Left colon (tissue), 2 donors: ENCODE measurements at regions not wholly inside any gene's neighbourhood (a gene's known extent, or its start where the extent isn't known, plus 50 kb on each side); places are given as distances from the start of the nearest gene placed in this dataset.

Source experiments
- ATAC-seq: fragments of 200-7000 bp; cut with Tn5 transposase; one replicate; pipeline ENCODE4 v1.9.1; 2020; ENCODE audit warnings: mild to moderate bottlenecking, moderate library complexity
- DNase-seq, 2 donors: peaks; one replicate each; pipeline ENCODE4 v3.0.0-alpha.2; 2020
- intact Hi-C, 2 donors: fragments of 100-400 bp; cut with DNase I in 1 of 2; cut with micrococcal nuclease in 1 of 2; formaldehyde crosslinking; loops; one replicate each; pipeline versions ENCODE4 v1.11.2 to v1.14.0; 2022; cut with DNase I, micrococcal nuclease
- donor health status: DM: no; HTN: no; CAD: no.
- donor health status: DM: yes; HTN: yes; CAD: no.

DNA sequence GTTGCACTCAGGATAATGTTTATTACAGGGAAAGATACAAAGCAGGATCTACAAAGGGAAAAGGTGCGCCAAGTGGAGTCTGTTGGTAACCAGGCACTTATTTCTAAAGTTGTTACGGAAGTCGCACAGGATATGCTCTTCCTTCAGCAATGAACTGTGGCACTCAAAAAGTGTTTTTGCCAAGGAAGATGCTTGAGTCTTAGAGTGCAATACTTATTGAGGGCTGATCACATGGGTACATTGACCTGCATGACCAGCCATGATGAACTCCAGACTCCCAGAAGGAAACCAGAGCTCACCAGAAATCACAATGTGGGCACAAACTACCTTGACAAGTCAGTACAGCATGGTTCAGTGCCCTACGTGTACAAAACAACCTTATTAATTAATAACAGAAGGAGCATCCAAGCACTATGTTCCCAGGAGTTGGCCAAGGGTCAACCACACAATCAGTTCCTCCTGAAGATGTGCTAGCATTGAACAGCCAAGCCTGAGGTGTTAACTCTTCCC is 270.7 kb upstream of the TFAP2D start:
- DNase-seq, result no peak
- intact Hi-C loops, result no loop called here

GRCh38 chr6:50443144-50443543 is 270.2 kb upstream of the TFAP2D start:
- intact Hi-C loops, result no loop called here
- no peak for DNase-seq
- no peak for ATAC-seq

More for the DNA sequence above, 270.7 kb upstream of the TFAP2D start:
- ATAC-seq, result no peak

GRCh38 chr6:50449128-50449527 is 264.2 kb upstream of the TFAP2D start:
- ATAC-seq (no peak), DNase-seq (no peak)

GRCh38 chr6:50451826-50452400 is 261.4 kb upstream of the TFAP2D start:
- ATAC-seq, result no peak
- no peak for DNase-seq
- intact Hi-C loops, result no loop called here

More at GRCh38 chr6:50449128-50449527, 264.2 kb upstream of the TFAP2D start:
- intact Hi-C loops, result no loop called here

- intact Hi-C loops, result no loop called here
- DNase-seq, result no peak
Measured at GRCh38 chr6:50455029-50455428, 258.3 kb upstream of the TFAP2D start.

GRCh38 chr6:50457351-50457750 is 256.0 kb upstream of the TFAP2D start:
- DNase-seq, result no peak
- intact Hi-C loops, result no loop called here
- no peak for ATAC-seq

More at GRCh38 chr6:50455029-50455428, 258.3 kb upstream of the TFAP2D start:
- ATAC-seq, result no peak

- DNase-seq (no peak), ATAC-seq (no peak)
- intact Hi-C loops, result no loop called here
Measured at GRCh38 chr6:50461696-50462095, 251.6 kb upstream of the TFAP2D start.

- no peak for DNase-seq
- intact Hi-C loops, result no loop called here
- no peak for ATAC-seq
Measured at GRCh38 chr6:50463931-50464330, 249.4 kb upstream of the TFAP2D start.

DNA sequence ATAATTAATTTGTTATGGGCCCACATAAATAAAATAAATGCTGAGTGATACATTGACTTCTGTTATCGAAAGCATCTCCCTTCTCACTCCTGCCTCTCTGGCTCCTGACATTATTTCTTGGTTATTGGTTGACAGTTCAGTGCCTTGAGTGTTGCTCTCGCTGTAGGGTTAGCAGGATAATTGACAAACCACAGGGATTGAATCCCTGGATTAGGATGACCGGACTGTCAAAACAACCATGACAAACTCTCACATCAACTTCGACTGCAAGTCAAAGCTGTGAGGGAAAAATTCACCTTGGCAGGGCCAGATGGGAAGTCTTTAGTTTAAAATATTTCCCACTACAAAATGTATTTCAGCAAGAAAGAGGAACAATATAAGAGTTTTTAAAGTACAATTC is 245.4 kb upstream of the TFAP2D start:
- intact Hi-C loops, result no loop called here
- no peak for ATAC-seq

DNA sequence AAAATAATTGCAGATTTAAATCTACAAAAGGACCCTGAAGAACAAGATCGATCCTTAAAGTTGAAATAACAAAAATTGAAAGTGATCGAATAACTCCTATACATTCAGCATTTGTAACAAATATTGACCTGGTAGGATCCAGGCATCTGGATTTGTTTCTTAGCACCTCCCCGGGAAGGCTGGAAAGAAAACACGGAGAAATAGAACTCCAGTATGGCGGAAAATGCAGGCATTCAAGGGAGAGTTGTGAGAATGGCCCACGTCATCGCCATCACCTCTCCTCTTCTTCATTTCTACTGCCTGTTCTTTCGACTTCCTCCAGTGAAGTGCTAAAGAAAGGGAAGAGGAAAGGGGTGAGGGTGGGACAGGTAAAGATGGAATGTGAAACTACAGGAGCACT is 242.3 kb upstream of the TFAP2D start:
- DNase-seq (no peak), ATAC-seq (no peak)
- intact Hi-C loops, result no loop called here

More for the DNA sequence above, 245.4 kb upstream of the TFAP2D start:
- DNase-seq, result no peak

DNA sequence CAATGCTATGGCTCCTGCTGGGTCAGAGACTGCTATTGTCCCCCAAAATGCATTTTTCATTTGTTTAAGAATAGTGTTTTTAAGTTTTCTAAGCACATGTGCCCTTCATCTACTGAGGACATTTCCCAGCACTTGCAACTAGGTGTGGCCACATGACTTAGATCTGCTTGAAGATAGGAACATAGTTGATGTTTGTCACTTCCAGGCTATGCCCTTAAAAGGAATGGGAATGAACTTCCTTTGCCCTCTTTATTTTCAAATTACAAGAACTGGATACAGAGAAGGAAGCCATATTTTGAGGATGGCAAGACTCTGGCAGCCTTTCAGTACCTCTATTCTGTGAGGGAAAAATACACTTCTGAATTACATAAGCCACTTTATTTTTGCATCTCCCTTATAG is 203.0 kb upstream of the TFAP2D start:
- no peak for ATAC-seq
- intact Hi-C loops, result no loop called here
- DNase-seq, result no peak

- DNase-seq, result no peak
- intact Hi-C loops, result no loop called here
- ATAC-seq, result no peak
Measured at GRCh38 chr6:50520326-50521266, 192.7 kb upstream of the TFAP2D start.

GRCh38 chr6:50524341-50524740 is 189.0 kb upstream of the TFAP2D start:
- ATAC-seq (no peak), DNase-seq (no peak)
- intact Hi-C loops, result no loop called here

DNA sequence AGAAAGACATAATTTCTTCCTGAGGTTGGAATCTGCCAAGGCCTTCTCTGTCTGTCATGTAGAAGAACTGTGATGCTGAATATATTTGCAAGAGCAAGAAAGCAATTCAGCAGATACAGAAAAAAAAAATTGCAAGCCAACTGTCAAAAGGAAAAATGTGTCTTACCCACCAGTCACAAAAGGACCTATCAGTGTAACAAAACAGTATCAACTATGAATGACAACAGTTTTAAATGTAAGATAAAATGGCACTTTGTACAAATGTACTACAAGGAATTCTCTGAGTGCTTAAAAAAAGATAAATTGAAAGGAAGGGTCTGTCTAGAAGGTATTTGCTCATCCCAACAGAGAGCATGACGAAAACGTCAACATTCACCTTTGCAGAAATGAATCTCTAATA is 185.3 kb upstream of the TFAP2D start:
- intact Hi-C loops, result no loop called here
- DNase-seq (no peak), ATAC-seq (no peak)

GRCh38 chr6:50539447-50539846 is 173.9 kb upstream of the TFAP2D start:
- no peak for ATAC-seq
- no peak for DNase-seq
- intact Hi-C loops, result no loop called here

GRCh38 chr6:50541941-50542340 is 171.4 kb upstream of the TFAP2D start:
- ATAC-seq (no peak), DNase-seq (no peak)
- intact Hi-C loops, result no loop called here

GRCh38 chr6:50543666-50544065 is 169.7 kb upstream of the TFAP2D start:
- no peak for DNase-seq
- ATAC-seq, result no peak

GRCh38 chr6:50549026-50549425 is 164.3 kb upstream of the TFAP2D start:
- intact Hi-C loops, result no loop called here
- no peak for ATAC-seq

More at GRCh38 chr6:50543666-50544065, 169.7 kb upstream of the TFAP2D start:
- intact Hi-C loops, result no loop called here

DNA sequence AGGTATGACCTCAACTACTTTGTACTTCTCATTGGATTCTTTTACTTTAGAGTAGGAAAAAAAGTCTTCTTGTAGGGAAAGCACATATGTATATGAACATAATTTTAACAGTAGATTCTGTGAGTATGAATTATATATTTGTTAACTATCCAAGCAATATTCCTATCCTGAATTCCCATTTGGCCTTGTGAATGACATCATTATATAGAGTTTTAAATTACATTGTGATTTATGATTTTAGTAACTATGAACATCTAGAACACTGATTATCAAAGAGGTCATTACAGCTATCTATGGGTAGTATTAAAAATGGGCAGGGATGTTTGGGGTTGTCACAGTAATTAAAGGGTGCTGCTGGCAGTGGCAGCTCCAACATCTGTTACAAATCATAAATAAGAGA is 163.9 kb upstream of the TFAP2D start:
- ATAC-seq (no peak), DNase-seq (no peak)
- intact Hi-C loops, result no loop called here

More at GRCh38 chr6:50549026-50549425, 164.3 kb upstream of the TFAP2D start:
- DNase-seq, result no peak

- intact Hi-C loops, result no loop called here
- DNase-seq (no peak), ATAC-seq (no peak)
Measured at GRCh38 chr6:50555982-50556381, 157.3 kb upstream of the TFAP2D start.
